Aorta (tissue), 5 donors: ENCODE measurements at regions not wholly inside any gene's neighbourhood (a gene's known extent, or its start where the extent isn't known, plus 50 kb on each side); places are given as distances from the start of the nearest gene placed in this dataset.

Experiments used
- ATAC-seq: fragments of 200-7000 bp; cut with Tn5 transposase; one replicate; pipeline ENCODE4 v1.9.1; 2022; ENCODE audit warnings: moderate library complexity; ENCODE audit not compliant: low FRiP score
- DNase-seq, 2 donors: peaks; one replicate each; pipeline ENCODE4 v3.0.0-alpha.2; 2020
- H3K27ac ChIP-seq, 2 donors: one replicate each; pipeline ENCODE4 v1.5.1; 2013; ENCODE audit warnings: low read length in 2 of 2, mild to moderate bottlenecking in 2 of 2, moderate library complexity in 2 of 2, control low read depth in 1 of 2, inconsistent platforms in 1 of 2, low read depth in 1 of 2
- H3K27me3 ChIP-seq, 2 donors: one replicate each; pipeline ENCODE4 v1.6.1; 2013; ENCODE audit warnings: control low read depth in 1 of 2, low read length in 1 of 2, mild to moderate bottlenecking in 1 of 2, moderate library complexity in 1 of 2; ENCODE audit not compliant: insufficient read depth in 2 of 2, control insufficient read depth in 1 of 2
- H3K36me3 ChIP-seq, 2 donors: one replicate each; pipeline ENCODE4 v1.6.1; 2013; ENCODE audit warnings: control low read depth in 1 of 2, low read length in 1 of 2, mild to moderate bottlenecking in 1 of 2; ENCODE audit not compliant: insufficient read depth in 2 of 2, control insufficient read depth in 1 of 2
- H3K4me1 ChIP-seq, 2 donors: one replicate each; pipeline ENCODE4 v1.6.1; 2013; ENCODE audit warnings: low read length in 2 of 2, control low read depth in 1 of 2, mild to moderate bottlenecking in 1 of 2, moderate library complexity in 1 of 2; ENCODE audit not compliant: insufficient read depth in 2 of 2, control insufficient read depth in 1 of 2
- H3K4me3 ChIP-seq, 2 donors: one replicate each; pipeline ENCODE4 v1.5.1; 2013; ENCODE audit warnings: low read length in 2 of 2, control low read depth in 1 of 2, mild to moderate bottlenecking in 1 of 2
- H3K9me3 ChIP-seq: one replicate; pipeline ENCODE4 v1.6.1; 2013; ENCODE audit warnings: mild to moderate bottlenecking, low read length; ENCODE audit not compliant: control insufficient read depth
- WGBS, 2 donors: extraction: QIAGEN DNeasy Blood & Tissue Kit; methylation state at CpG; one replicate each; pipeline ENCODE4 v1.1.7; 2013; 5-methylcytosine and 5-hydroxymethylcytosine counted together
- intact Hi-C, 2 donors: fragments of 100-400 bp; cut with DNase I; formaldehyde crosslinking; loops; one replicate each; pipeline versions ENCODE4 v1.14.2 to v1.15.0; 2022
- donor health status: healthy with polysubstance abuse.
- donor health status: Bipolar disorder and iron deficiency.
- donor health status: DM: no; HTN: no; CAD: no.
- donor health status: DM: no; HTN: no; CAD: no.
- donor health status: DM: yes; HTN: yes; CAD: no.

GRCh38 chr13:33757713-33758112 lies 60.2 kb upstream of the RFC3 start:
- no peaks in the 10 kb centered on the region for H3K36me3 ChIP-seq
- no peaks in the 10 kb centered on the region for H3K27me3 ChIP-seq
- no peak overlapping the region for H3K27ac ChIP-seq
- intact Hi-C loops = no loop called here
- 84 to 88% methylated on average over 2 of the region's 2 CpGs for WGBS, 2 donors
- H3K4me3 ChIP-seq = no peak overlapping the region
- DNase-seq = no peak
- H3K9me3 ChIP-seq = no peaks in the 10 kb centered on the region
- no peak for ATAC-seq
- H3K4me1 ChIP-seq = no peaks in the 10 kb centered on the region

- Histone ChIP-seq H3K27me3 (no peaks in the 10 kb centered on the region), H3K9me3 (no peaks in the 10 kb centered on the region), H3K36me3 (no peaks in the 10 kb centered on the region), H3K4me3 (no peak overlapping the region), H3K4me1 (no peaks in the 10 kb centered on the region), H3K27ac (no peak overlapping the region)
- no peak for DNase-seq
- intact Hi-C loops = no loop called here
- no peak for ATAC-seq
Observed at GRCh38 chr13:33758113-33758512, 59.8 kb upstream of the RFC3 start.

DNA sequence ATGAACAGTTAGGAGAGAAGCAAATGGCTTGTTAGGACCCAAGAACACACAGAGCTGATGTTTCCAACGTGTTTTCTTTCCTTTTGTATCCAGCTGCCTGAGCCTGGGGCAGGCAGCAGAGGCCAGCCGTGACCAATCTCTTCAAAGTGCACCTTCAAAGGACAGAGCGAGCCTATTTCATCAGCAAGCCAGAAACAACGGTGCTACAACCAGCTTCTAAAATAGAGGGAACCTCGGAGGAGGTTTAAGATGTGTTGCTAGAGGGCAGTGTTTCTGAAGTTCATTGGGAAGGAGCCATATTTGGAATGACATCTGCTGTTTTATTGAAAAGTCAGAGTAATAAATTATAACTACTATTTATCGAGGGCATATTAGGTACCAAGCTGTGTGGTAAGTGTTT lies 56.2 kb upstream of the RFC3 start:
- Histone ChIP-seq H3K27me3 (no peaks in the 10 kb centered on the region), H3K4me3 (no peak overlapping the region), H3K4me1 (no peaks in the 10 kb centered on the region), H3K9me3 (no peaks in the 10 kb centered on the region), H3K36me3 (no peaks in the 10 kb centered on the region), H3K27ac (no peak overlapping the region)
- DNase-seq (no peak), ATAC-seq (no peak)
- 46 to 47% methylated on average over 6 of the region's 6 CpGs for WGBS, 2 donors
- intact Hi-C loops = no loop called here

- ATAC-seq (no peak), DNase-seq (no peak)
- intact Hi-C loops = no loop called here
- 59 to 60% methylated on average over 2 of the region's 2 CpGs for WGBS, 2 donors
- Histone ChIP-seq H3K36me3 (no peaks in the 10 kb centered on the region), H3K9me3 (no peaks in the 10 kb centered on the region), H3K27me3 (no peaks in the 10 kb centered on the region), H3K4me3 (no peak overlapping the region), H3K4me1 (no peaks in the 10 kb centered on the region), H3K27ac (no peak overlapping the region)
Observed at GRCh38 chr13:33763021-33763420, 54.9 kb upstream of the RFC3 start.

DNA sequence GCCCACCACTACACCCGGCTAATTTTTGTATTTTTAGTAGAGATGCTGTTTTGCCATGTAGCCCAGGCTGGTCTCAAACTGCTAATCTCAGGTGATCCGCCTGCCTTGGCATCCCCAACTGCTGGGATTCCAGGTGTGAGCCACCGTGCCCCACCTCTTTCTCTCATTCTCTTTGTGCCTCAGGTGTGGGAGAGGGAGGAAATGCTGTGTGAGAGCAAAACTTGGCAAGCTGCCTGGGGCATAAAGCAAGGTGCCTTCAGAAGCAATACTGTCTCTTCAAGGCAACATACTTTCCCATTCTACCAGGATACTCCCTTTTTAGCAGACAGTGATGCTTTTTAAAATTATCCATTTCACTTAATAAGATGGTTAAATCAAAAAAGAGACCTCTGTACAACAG lies 53.2 kb upstream of the RFC3 start:
- 89 to 90% methylated on average over 3 of the region's 3 CpGs for WGBS, 2 donors
- H3K27me3 ChIP-seq = no peaks in the 10 kb centered on the region
- no peaks in the 10 kb centered on the region for H3K36me3 ChIP-seq
- no peaks in the 10 kb centered on the region for H3K4me1 ChIP-seq
- H3K9me3 ChIP-seq = no peaks in the 10 kb centered on the region
- ATAC-seq (no peak), DNase-seq (no peak)
- no peak overlapping the region for H3K4me3 ChIP-seq
- intact Hi-C loops = no loop called here
- no peak overlapping the region for H3K27ac ChIP-seq

DNA sequence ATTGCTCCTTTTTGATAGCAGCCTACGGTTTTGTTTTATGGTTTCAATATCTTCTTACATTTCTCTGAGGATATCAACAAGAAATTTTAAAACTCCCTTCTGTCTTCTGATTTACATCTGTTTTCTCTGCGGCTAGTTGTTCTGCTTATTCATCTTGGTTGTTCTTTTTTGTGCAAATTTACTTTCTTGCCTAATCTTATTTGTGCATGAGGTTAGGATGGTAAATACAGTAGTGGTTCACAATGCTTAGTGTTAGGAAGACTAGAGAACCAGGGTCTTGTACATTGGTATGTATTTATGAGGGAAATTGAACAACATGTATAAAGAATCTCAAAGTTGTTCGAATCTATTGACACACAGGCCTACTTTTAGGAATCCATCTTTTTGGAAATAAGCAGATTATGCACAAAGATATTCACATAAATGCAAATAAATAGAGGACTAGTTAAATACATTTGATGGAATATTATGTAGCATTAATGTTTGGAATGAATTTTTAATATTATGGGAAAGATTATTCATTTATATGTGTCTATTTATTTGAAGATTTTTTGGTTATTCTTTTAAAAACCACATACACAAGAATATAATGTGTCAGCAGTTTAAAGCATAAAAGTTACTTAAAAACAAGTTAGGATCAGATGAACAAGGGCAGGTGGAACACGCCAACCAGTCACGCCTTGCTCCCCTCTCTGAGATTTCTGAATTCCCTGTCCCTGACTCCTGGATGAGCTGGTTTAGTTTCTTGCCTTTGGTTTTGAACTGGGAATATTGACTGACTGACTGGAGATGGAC lies 51.4 kb upstream of the RFC3 start:
- intact Hi-C loops = no loop called here
- Histone ChIP-seq H3K27ac (no peak overlapping the region), H3K4me3 (no peak overlapping the region), H3K27me3 (no peaks in the 10 kb centered on the region), H3K36me3 (no peaks in the 10 kb centered on the region), H3K9me3 (no peaks in the 10 kb centered on the region), H3K4me1 (no peaks in the 10 kb centered on the region)
- no peak for DNase-seq
- WGBS, 2 donors = 94% methylated on average over 5 of the region's 5 CpGs
- no peak for ATAC-seq

DNA sequence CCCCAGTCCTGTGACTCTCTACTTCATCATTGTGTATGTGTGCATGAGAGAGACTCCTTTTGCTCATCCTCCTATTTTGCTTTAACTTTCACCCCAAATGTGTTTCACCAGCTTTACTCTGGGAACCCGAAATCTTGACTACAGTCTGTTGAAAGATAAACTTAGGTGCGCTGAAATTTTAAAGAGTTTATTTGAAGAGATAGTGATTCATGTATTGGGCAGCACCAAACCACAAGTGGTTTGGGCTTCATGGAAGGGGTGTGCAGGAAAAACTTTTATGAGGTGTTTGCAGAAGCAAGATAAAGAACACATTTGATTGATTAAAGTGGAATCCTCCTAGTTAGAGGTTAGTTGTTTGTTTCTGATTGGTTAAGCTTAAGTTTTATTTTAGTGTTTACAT lies 50.8 kb upstream of the RFC3 start:
- H3K36me3 ChIP-seq = no peaks in the 10 kb centered on the region
- H3K4me1 ChIP-seq = no peaks in the 10 kb centered on the region
- WGBS, 2 donors = 89 to 93% methylated on average over 2 of the region's 2 CpGs
- DNase-seq (no peak), ATAC-seq (no peak)
- no peak overlapping the region for H3K27ac ChIP-seq
- H3K9me3 ChIP-seq = no peaks in the 10 kb centered on the region
- no peaks in the 10 kb centered on the region for H3K27me3 ChIP-seq
- no peak overlapping the region for H3K4me3 ChIP-seq
- intact Hi-C loops = no loop called here
